Bone marrow (tissue), 2 donors: ENCODE measurements at regions not wholly inside any gene's neighbourhood (a gene's known extent, or its start where the extent isn't known, plus 50 kb on each side); places are given as distances from the start of the nearest gene placed in this dataset.
"Not testable (repeated sequence)": the region's sequence is repeated elsewhere in the genome, so short reads cannot be mapped to it uniquely, and the experiment has no call there.

Source experiments
- DNase-seq, 2 donors: peaks; one replicate each; lab custom pipeline; 2025; lab: John Stamatoyannopoulos, UW

- DNase-seq, result not testable (repeated sequence)
Observed at GRCh38 chr4:31750581-31750980, 1030.4 kb downstream of the PCDH7 start.

DNA sequence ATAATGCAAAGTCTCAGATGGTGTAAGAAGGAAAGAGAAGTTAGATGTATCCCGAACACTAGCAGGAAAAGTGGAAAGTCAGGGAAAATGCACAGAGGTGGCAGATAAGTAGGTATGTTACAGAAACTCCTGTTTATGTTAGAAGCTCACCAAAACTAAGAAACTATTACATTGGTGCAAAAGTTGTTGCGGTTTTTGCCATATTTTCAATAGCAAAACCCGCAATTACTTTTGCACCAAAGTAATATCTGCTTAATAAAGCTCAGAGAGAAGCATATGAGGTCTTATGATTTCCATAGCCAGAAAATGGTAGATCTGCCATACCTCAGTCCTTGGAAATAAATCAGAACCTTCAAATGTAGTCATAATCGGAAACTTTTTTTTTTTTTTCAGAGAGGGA, 1035.6 kb downstream of the PCDH7 start:
- no peak for DNase-seq

- no peak for DNase-seq
Observed at GRCh38 chr4:31768756-31769155, 1048.6 kb downstream of the PCDH7 start.

DNA sequence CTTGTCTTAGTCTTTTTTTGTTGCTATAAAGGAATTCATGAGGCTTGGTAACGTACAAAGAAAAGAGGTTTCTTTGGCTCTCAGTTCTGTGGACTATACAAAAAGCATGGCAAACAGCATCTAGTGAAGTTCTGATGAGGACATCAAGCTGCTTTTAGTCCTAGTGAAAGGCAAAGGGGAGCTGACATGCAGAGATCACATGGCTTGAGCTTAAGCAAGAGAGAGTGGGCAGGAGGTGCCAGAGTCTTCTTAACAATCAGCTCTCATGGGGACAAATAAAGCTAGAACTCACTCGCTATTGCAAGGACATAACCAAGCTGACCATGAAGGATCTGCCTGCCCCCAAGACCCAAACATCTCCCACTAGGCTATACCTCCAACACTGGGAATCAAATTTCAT, 1063.1 kb downstream of the PCDH7 start:
- DNase-seq, result no peak

GRCh38 chr4:31784558-31784957, 1064.4 kb downstream of the PCDH7 start:
- no peak for DNase-seq

DNA sequence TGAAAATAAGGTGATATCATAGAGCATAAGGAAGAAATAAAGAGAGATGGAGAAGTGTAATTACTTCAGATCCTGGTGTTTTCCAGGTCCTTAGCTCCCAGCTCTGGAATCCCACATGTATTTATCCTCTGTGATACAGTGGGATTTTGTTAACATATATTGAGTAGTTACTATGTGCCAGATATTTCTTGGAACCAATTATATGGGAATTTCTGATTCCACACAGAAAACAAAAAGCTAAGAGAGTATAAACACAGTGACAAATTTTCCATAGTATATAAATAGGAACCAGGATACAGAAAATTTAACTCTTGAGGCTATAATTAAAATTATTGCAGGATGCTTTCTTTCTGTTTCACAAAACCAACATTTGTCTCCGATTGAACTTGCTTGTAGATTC, 1067.5 kb downstream of the PCDH7 start:
- no peak for DNase-seq

- no peak for DNase-seq
Observed at GRCh38 chr4:31788676-31789075, 1068.5 kb downstream of the PCDH7 start.

GRCh38 chr4:31791666-31792065, 1071.5 kb downstream of the PCDH7 start:
- no peak for DNase-seq

- DNase-seq, result no peak
Observed at GRCh38 chr4:31793907-31794306, 1073.7 kb downstream of the PCDH7 start.

DNA sequence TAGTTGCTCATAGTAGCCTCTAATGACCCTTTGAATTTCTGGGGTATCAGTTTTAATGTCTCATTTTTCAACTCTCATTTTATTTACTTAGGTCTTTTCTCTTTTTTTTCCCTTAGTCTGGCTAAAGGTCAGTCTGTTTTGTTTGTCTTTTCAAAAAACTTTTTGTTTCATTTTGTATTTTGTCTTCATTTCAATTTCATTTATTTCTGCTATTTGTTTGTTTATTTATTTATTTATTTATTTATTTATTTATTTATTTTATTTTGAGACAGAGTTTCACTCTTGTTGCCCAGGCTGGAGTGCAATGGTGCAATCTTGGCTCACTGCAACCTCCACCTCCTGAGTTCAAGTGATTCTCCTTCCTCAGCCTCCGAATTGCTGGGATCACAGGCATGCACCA, 1076.9 kb downstream of the PCDH7 start:
- DNase-seq, result not testable (repeated sequence)

DNA sequence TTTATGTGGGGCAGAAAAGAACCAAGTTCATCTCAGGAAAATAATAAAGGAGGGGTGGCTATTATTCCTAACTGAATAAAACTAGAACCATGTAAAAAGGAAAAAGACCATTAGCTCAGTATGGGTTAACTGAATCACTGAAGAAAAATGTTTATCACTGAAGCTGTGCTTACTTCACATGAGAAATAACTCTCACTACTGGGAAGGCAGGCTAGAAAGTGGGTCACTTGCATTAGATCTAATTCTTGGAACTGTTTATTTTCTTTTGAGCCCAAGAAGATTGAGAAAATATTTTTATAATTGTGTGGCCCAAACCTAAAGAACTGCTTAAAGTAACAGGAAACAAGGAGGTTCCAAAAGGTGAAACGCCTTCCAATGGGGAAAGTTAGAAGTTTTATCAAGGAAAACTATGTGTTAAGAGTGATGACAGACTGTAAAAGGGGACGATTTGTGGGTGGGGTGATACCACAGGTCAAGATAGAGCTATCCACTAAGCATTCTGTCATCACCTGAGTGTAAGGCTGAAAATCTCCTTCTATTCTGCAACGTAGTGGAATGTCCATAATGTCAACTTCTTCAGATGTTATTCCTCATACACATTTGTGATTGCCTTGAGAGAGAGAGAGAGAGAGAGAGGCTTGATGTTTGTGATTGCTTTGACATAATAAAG, 1083.5 kb downstream of the PCDH7 start:
- no peak for DNase-seq

- no peak for DNase-seq
Observed at GRCh38 chr4:31807036-31807435, 1086.9 kb downstream of the PCDH7 start.

- DNase-seq, result no peak
Observed at GRCh38 chr4:31844350-31844749, 1124.2 kb downstream of the PCDH7 start.

GRCh38 chr4:31851946-31852345, 1131.8 kb downstream of the PCDH7 start:
- no peak for DNase-seq

- DNase-seq, result no peak
Observed at GRCh38 chr4:31877429-31877828, 1157.3 kb downstream of the PCDH7 start.

DNA sequence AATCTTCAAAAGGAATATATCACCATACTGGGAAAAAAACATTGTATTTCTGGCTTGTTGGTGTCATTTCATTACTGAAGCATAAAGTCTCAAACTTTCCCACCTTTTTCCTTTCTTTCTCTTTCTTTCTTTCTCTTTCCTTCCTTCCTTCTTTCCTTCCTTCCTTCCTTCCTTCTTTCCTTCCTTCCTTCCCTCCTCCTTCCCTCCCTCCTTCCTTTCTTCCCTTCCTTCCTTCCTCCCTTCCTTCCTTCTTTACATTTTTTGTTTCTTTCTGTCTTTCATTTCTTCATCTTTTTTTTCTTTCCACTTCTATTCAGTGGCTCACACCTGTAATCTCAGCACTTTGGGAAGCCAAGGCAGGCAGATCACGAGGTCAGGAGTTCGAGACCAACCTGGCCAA, 1160.7 kb downstream of the PCDH7 start:
- DNase-seq, result not testable (repeated sequence)

DNA sequence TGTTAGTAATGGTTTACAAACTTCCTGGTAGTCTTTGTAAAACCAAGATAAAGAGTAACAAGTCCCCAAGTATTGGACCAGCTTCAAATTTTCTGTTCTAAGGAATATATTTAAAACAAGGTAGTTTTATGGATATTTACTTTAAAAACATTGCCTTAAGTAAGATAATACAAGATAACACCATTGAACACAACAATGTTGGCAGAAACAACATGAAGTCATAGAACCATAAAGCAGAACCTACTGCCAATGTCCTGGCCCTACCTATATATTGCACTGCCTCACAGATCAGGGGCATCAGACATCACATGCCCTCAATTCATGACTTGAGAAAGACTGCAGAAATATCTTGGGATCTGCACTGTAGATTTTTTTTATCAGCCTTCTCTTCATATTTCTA, 1176.2 kb downstream of the PCDH7 start:
- DNase-seq, result no peak

- DNase-seq, result no peak
Observed at GRCh38 chr4:31905363-31905762, 1185.2 kb downstream of the PCDH7 start.

DNA sequence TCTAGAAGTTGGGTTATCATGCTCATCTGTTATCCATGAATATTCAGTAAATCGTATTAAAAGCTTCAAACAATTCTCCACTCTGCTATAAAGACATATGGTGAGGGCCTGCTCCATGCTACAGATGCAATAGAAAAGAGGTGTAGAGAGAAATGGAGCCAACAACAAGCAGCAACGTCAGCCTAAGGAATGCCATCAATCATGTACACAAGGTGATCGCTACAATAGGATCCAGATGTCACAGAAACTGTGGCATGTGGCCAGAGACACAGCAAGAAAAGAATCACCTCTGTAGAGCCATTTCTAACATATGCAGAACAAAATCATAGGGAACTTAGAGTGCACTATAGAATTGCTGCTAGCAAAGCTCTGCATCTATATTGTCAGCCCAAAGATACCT, 1188.1 kb downstream of the PCDH7 start:
- no peak for DNase-seq

DNA sequence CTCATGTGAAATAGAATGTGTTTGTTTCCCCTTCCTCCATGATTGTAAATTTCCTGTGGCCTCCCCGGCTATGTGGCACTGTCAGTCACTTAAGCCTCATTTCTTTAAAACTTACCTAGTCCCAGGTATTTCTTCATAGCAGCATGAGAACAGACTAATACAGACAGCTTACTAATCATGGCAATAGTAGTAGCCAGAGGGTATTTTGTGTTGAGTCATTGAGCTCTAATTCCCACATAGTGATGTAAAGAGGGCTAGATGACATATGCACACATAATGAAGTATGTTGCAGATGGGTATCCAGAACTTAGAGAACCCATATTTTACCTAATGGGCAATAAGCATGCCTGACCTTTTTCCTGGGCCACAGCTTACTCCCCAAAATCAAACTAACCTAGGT, 1197.2 kb downstream of the PCDH7 start:
- DNase-seq, result no peak

DNA sequence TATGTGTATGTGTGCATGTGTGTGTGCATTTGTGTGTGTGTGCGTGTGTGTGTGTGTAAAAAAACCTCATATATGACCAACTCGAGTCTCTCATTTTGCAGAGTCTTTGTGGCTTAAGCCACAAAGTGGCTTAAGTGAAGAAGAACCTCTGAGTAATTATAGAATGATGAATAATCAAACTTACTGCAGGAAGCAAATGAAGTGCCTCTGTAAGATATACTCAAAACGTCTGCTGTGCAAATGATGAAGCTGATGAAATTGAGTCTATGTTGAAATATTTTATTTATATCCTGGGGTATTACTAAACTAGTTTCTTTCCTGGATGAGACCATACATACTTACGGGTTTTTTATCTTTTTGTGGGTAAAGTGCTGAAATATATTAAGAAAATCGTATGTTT, 1198.7 kb downstream of the PCDH7 start:
- no peak for DNase-seq

- no peak for DNase-seq
Observed at GRCh38 chr4:31923634-31924033, 1203.5 kb downstream of the PCDH7 start.

GRCh38 chr4:31929676-31930345, 1209.6 kb downstream of the PCDH7 start:
- DNase-seq, result no peak

DNA sequence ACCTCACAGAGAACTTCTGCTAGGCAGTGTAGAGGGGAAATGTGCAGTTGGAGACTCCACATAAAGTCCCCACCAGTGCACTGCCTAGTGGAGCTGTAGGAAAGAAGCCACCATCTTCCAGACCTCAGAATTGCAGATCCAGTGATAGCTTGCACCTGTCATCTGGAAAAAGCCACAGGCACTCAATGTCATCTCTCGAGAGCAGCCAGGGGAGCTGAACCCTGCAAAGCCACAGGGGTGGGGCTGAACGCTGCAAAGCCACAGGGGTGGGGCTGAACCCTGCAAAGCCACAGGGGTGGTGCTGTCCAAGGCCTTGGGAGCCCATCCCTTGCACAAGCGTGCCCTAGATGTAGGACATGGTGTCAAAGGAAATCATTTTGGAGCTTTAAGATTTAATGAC, 1226.3 kb downstream of the PCDH7 start:
- DNase-seq, result no peak
